Stomach (tissue), 4 donors: ENCODE measurements at regions not wholly inside any gene's neighbourhood (a gene's known extent, or its start where the extent isn't known, plus 50 kb on each side); places are given as distances from the start of the nearest gene placed in this dataset.

Experiments used
- POLR2A ChIP-seq, 4 donors: fragments of 450-650 bp; IDR thresholded peaks; one replicate each; pipeline ENCODE4 v1.6.1; 2016; ENCODE audit warnings: antibody characterized with exemption in 4 of 4, control low read depth in 2 of 4, mild to moderate bottlenecking in 1 of 4, moderate library complexity in 1 of 4
- POLR2AphosphoS5 ChIP-seq, 3 donors: sonication (generic); formaldehyde crosslinking; IDR thresholded peaks; one replicate each; pipeline ENCODE4 v1.6.1; 2016; ENCODE audit warnings: antibody characterized with exemption in 3 of 3
- TF ChIP-seq, protein P1 (sequence below), 7 experiments: fragments of 450-650 bp in 4 of 7; fragments of 200-600 bp in 3 of 7; sonication (generic) in 3 of 7; IDR thresholded peaks; one replicate each; pipeline ENCODE4 v1.5.1; 2016 to 2019; ENCODE audit warnings: antibody characterized with exemption in 7 of 7, control low read depth in 2 of 7, mild to moderate bottlenecking in 1 of 7

DNA sequence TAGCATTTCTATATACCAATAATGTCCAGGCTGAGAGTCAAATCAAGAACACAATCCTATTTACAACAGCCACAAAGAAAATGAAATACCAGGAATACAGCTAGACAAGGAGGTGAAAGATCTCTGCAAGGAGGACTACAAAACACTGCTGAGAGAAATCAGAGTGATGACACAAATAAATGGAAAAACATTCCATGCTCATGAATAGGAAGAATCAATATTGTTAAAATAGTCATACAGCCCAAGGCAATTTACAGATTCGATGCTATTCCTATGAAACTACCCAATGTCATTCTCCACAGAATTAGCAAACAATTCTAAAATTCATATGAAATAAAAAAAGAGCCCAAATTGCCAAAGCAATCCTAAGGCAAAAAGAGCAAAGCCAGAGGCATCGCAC lies 116.8 kb upstream of the ZNF32 start:
- TF ChIP-seq, protein P1, sequence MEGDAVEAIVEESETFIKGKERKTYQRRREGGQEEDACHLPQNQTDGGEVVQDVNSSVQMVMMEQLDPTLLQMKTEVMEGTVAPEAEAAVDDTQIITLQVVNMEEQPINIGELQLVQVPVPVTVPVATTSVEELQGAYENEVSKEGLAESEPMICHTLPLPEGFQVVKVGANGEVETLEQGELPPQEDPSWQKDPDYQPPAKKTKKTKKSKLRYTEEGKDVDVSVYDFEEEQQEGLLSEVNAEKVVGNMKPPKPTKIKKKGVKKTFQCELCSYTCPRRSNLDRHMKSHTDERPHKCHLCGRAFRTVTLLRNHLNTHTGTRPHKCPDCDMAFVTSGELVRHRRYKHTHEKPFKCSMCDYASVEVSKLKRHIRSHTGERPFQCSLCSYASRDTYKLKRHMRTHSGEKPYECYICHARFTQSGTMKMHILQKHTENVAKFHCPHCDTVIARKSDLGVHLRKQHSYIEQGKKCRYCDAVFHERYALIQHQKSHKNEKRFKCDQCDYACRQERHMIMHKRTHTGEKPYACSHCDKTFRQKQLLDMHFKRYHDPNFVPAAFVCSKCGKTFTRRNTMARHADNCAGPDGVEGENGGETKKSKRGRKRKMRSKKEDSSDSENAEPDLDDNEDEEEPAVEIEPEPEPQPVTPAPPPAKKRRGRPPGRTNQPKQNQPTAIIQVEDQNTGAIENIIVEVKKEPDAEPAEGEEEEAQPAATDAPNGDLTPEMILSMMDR (IDR thresholded peaks at IDR 0.05): no peak
- TF ChIP-seq POLR2A (IDR thresholded peaks at IDR 0.05): no peak
- no peak for TF ChIP-seq POLR2AphosphoS5 (IDR thresholded peaks at IDR 0.05)
